ENCODE measurements at regions not wholly inside any gene's neighbourhood (a gene's known extent, or its start where the extent isn't known, plus 50 kb on each side); places are given as distances from the start of the nearest gene placed in this dataset.

GRCh38 chr5:154694159-154694558 is 61.0 kb upstream of the LARP1 start (continued):
- no peak for TF ChIP-seq AFF4 (CRISPR knock-in tag; IDR thresholded peaks at IDR 0.05)
- TF ChIP-seq SP2 (CRISPR knock-in tag; IDR thresholded peaks at IDR 0.05), result no peak
- TF ChIP-seq, protein P1, sequence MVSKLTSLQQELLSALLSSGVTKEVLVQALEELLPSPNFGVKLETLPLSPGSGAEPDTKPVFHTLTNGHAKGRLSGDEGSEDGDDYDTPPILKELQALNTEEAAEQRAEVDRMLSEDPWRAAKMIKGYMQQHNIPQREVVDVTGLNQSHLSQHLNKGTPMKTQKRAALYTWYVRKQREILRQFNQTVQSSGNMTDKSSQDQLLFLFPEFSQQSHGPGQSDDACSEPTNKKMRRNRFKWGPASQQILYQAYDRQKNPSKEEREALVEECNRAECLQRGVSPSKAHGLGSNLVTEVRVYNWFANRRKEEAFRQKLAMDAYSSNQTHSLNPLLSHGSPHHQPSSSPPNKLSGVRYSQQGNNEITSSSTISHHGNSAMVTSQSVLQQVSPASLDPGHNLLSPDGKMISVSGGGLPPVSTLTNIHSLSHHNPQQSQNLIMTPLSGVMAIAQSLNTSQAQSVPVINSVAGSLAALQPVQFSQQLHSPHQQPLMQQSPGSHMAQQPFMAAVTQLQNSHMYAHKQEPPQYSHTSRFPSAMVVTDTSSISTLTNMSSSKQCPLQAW (CRISPR knock-in tag; IDR thresholded peaks at IDR 0.05), result no peak

DNA sequence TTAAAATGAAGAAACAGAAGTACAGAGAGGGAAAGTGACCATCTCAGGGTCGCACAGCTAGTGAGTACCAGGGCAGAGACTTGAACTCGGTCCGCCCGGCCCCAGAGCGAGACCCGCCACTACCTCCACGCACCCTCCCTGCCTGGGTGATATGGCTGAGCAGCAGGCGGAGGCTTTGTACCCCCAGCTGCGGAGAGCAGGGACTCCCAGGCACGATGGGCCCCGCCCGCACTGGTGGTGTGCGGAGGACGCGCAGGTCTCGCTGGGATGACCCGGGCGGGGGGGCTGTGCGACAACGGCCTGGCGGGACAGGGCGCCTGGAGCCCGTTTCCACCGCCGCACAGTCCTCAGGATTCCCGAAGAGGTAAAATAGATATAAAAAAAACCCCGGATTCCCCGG is 64.7 kb upstream of the LARP1 start:
- ATAC-seq (no peak), DNase-seq (ENCODE audit: low spot score) (no peak), FAIRE-seq (no peak)
- CTCF ChIA-PET (ENCODE audit: low intra/inter-chr PET ratio, low total read pairs), result no interaction called here
- WGBS (ENCODE audit: low lambda C conversion rate), result 96% methylated on average over 23 of the region's 28 CpGs
- H3K4me2 ChIP-seq (ENCODE audit: low read depth, low read length), result no peak overlapping the region
- in situ Hi-C loops (cut with HindIII; ENCODE audit: extremely low pct_ligation_motif_present, low pct_unique_long_range_greater_than_20kb) (no loop called here), intact Hi-C loops (cut with micrococcal nuclease; ENCODE audit: unreplicated experiment) (no loop called here)
- H3K9me3 ChIP-seq (ENCODE audit: low read length), result no peaks in the 10 kb centered on the region
- no peaks in the 10 kb centered on the region for H3K27me3 ChIP-seq (ENCODE audit: control insufficient read depth in 1 of 2, insufficient read depth in 2 of 2, low read length in 2 of 2)
- POLR2A ChIA-PET, result no interaction called here
- H3K9ac ChIP-seq (ENCODE audit: insufficient read depth, low read depth, low read length), result no peak overlapping the region
- H3K27ac ChIP-seq (ENCODE audit: extremely low read length, insufficient read depth, low read length), result no peak overlapping the region
- H4K20me1 ChIP-seq (ENCODE audit: insufficient read depth, low read length), result no peaks in the 10 kb centered on the region
- H2AFZ ChIP-seq (ENCODE audit: low read length), result no peak overlapping the region
- TF ChIP-seq ZNF768 (CRISPR knock-in tag; IDR thresholded peaks at IDR 0.05) (peak; percentile 55; the same call in 1 of the 2 replicates), KDM2A (CRISPR knock-in tag; IDR thresholded peaks at IDR 0.05; ENCODE audit: borderline replicate concordance, low read depth) (no peak)
- no peaks in the 10 kb centered on the region for H3K36me3 ChIP-seq (replicated peaks in 1 of 2; ENCODE audit: control insufficient read depth in 1 of 2, insufficient read depth in 2 of 2, low read length in 2 of 2)
- BruUV-seq (replicated peaks), result no TSS peak
- no peak overlapping the region for H3K4me3 ChIP-seq (replicated peaks in 1 of 3; ENCODE audit: insufficient read depth in 1 of 3, low read depth in 2 of 3, low read length in 3 of 3)
- no peaks in the 10 kb centered on the region for H3K4me1 ChIP-seq (ENCODE audit: insufficient read depth, low read length)
- no peaks in the 10 kb centered on the region for H3K79me2 ChIP-seq (ENCODE audit: insufficient read depth, low read length)
